ENCODE measurements at regions not wholly inside any gene's neighbourhood (a gene's known extent, or its start where the extent isn't known, plus 50 kb on each side); places are given as distances from the start of the nearest gene placed in this dataset.

DNA sequence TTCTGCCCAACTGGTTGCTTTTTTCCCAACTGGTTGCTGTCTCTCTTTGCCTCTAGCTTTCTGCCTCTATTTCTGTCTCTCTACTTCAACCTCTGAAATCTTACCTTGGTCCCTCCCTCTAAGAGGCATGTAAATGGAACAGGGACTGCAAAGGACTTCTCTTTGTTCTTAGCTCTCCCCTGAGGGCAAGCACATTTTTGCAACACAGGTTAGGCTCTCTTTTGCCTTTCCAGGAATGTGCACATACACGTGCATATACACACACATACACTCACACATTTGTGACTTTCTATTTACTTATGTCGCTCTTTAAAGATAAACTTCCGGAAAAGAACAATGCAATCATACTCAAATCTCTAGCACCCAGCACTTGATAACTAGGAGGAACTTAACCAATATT is 262.6 kb upstream of the DDX18 start:
- H4K20me1 ChIP-seq (ENCODE audit: low read depth, low read length), result no peaks in the 10 kb centered on the region
- TF ChIP-seq, protein P1, sequence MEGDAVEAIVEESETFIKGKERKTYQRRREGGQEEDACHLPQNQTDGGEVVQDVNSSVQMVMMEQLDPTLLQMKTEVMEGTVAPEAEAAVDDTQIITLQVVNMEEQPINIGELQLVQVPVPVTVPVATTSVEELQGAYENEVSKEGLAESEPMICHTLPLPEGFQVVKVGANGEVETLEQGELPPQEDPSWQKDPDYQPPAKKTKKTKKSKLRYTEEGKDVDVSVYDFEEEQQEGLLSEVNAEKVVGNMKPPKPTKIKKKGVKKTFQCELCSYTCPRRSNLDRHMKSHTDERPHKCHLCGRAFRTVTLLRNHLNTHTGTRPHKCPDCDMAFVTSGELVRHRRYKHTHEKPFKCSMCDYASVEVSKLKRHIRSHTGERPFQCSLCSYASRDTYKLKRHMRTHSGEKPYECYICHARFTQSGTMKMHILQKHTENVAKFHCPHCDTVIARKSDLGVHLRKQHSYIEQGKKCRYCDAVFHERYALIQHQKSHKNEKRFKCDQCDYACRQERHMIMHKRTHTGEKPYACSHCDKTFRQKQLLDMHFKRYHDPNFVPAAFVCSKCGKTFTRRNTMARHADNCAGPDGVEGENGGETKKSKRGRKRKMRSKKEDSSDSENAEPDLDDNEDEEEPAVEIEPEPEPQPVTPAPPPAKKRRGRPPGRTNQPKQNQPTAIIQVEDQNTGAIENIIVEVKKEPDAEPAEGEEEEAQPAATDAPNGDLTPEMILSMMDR (IDR thresholded peaks at IDR 0.05; ENCODE audit: insufficient read depth, low read length, poor library complexity, severe bottlenecking), result no peak
- TF ChIP-seq EZH2phosphoT487 (conservative IDR thresholded peaks at IDR 0.05; ENCODE audit: low read length), result no peak
- H3K27me3 ChIP-seq (ENCODE audit: low read length), result no peaks in the 10 kb centered on the region
- no peak overlapping the region for H3K9ac ChIP-seq (ENCODE audit: low read length)
- no peak overlapping the region for H3K4me3 ChIP-seq (ENCODE audit: insufficient read depth, low read length, poor library complexity, severe bottlenecking)
- no peaks in the 10 kb centered on the region for H3K9me2 ChIP-seq (replicated peaks; ENCODE audit: insufficient read depth, low read length)
- no peak overlapping the region for H3K27ac ChIP-seq (ENCODE audit: low read depth, low read length)
- H3K4me2 ChIP-seq (ENCODE audit: low read depth, low read length, poor library complexity, severe bottlenecking), result no peak overlapping the region
- H3F3A ChIP-seq (ENCODE audit: insufficient read depth), result no peaks in the 10 kb centered on the region
- no peaks in the 10 kb centered on the region for H3K9me3 ChIP-seq (ENCODE audit: insufficient read depth, low read length)
- H3K79me2 ChIP-seq (ENCODE audit: insufficient read depth, low read length), result no peaks in the 10 kb centered on the region
- no peaks in the 10 kb centered on the region for H3K36me3 ChIP-seq (ENCODE audit: low read length)
- H2AFZ ChIP-seq (ENCODE audit: low read depth, low read length, severe bottlenecking), result no peak overlapping the region

DNA sequence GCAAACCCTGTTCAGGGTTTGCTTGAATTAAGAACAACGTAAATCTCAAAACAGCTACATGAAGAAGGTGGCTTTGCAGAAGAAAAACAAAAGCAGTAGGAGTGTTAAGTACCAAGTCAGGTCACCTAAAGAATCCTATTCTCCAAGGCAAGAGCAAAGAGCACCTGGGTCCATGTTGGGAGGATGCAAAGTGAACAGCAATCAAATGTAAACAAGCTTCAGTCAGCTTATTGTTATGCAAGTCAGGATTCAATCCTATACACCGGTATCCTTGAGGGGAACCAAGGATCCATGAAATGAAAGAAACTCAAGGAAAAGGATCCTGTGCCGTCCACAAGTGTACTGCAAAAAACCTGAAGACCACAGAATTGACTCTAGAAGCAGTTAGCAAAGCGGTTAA is 261.0 kb upstream of the DDX18 start:
- no peak overlapping the region for H3K4me2 ChIP-seq (ENCODE audit: low read depth, low read length, poor library complexity, severe bottlenecking)
- H2AFZ ChIP-seq (ENCODE audit: low read depth, low read length, severe bottlenecking), result no peak overlapping the region
- TF ChIP-seq, protein P1 (IDR thresholded peaks at IDR 0.05; ENCODE audit: insufficient read depth, low read length, poor library complexity, severe bottlenecking), result no peak
- no peak for TF ChIP-seq EZH2phosphoT487 (conservative IDR thresholded peaks at IDR 0.05; ENCODE audit: low read length)
- no peaks in the 10 kb centered on the region for H4K20me1 ChIP-seq (ENCODE audit: low read depth, low read length)
- H3K9me3 ChIP-seq (ENCODE audit: insufficient read depth, low read length), result no peaks in the 10 kb centered on the region
- H3K27me3 ChIP-seq (ENCODE audit: low read length), result no peaks in the 10 kb centered on the region
- no peak overlapping the region for H3K4me3 ChIP-seq (ENCODE audit: insufficient read depth, low read length, poor library complexity, severe bottlenecking)
- H3K79me2 ChIP-seq (ENCODE audit: insufficient read depth, low read length), result no peaks in the 10 kb centered on the region
- no peaks in the 10 kb centered on the region for H3K36me3 ChIP-seq (ENCODE audit: low read length)
- H3K27ac ChIP-seq (ENCODE audit: low read depth, low read length), result no peak overlapping the region
- H3K9ac ChIP-seq (ENCODE audit: low read length), result no peak overlapping the region
- H3K9me2 ChIP-seq (replicated peaks; ENCODE audit: insufficient read depth, low read length), result no peaks in the 10 kb centered on the region
- H3F3A ChIP-seq (ENCODE audit: insufficient read depth), result no peaks in the 10 kb centered on the region

- Histone ChIP-seq H3K36me3 (ENCODE audit: low read length) (no peaks in the 10 kb centered on the region), H3K27ac (ENCODE audit: low read depth, low read length) (no peak overlapping the region), H3K9ac (ENCODE audit: low read length) (no peak overlapping the region), H2AFZ (ENCODE audit: low read depth, low read length, severe bottlenecking) (no peak overlapping the region), H3K4me3 (ENCODE audit: insufficient read depth, low read length, poor library complexity, severe bottlenecking) (no peak overlapping the region), H3K9me2 (replicated peaks; ENCODE audit: insufficient read depth, low read length) (no peaks in the 10 kb centered on the region), H4K20me1 (ENCODE audit: low read depth, low read length) (no peaks in the 10 kb centered on the region), H3F3A (ENCODE audit: insufficient read depth) (no peaks in the 10 kb centered on the region), H3K9me3 (ENCODE audit: insufficient read depth, low read length) (no peaks in the 10 kb centered on the region), H3K79me2 (ENCODE audit: insufficient read depth, low read length) (no peaks in the 10 kb centered on the region), H3K27me3 (ENCODE audit: low read length) (no peaks in the 10 kb centered on the region), H3K4me2 (ENCODE audit: low read depth, low read length, poor library complexity, severe bottlenecking) (no peak overlapping the region)
- TF ChIP-seq, protein P1 (IDR thresholded peaks at IDR 0.05; ENCODE audit: insufficient read depth, low read length, poor library complexity, severe bottlenecking), result no peak
- no peak for TF ChIP-seq EZH2phosphoT487 (conservative IDR thresholded peaks at IDR 0.05; ENCODE audit: low read length)
These were observed 258.5 kb upstream of the DDX18 start for GRCh38 chr2:117555965-117556364.
